ENCODE measurements at regions not wholly inside any gene's neighbourhood (a gene's known extent, or its start where the extent isn't known, plus 50 kb on each side); places are given as distances from the start of the nearest gene placed in this dataset.

DNA sequence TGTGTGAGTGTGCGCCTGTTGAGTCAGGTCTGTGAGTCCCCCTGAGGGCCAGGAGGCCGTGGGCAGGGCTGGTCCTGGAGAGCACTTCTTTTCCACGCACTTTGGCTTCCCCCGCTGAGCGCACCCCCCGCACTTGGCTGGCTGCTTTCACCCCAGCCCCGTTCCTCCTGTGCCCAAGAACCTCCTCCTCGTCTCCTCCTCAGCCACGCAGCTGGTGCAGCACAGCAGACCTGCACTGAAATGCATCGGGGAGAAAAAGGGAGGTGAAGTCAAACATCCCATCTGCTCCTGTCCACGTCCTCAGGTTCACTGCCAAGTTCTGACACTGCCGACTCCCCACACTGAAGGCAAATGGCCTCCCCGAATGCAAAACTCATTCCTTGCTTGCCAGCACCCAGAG, 362.7 kb upstream of the SFSWAP start:
- Histone ChIP-seq H3K4me1 (peaks cover 3% of the 10 kb centered on the region), H3K36me3 (replicated peaks in 1 of 2; ENCODE audit: insufficient read depth in 1 of 2, low read depth in 2 of 2) (no peaks in the 10 kb centered on the region), H3K27ac (no peak overlapping the region), H3K27me3 (no peaks in the 10 kb centered on the region), H3K4me3 (no peak overlapping the region), H3K9me3 (no peaks in the 10 kb centered on the region)
- WGBS, 2 donors: 32 to 39% methylated on average over 11 to 13 of the region's 13 CpGs
- ATAC-seq: no peak
- no peak for DNase-seq
- TF ChIP-seq, protein P1, sequence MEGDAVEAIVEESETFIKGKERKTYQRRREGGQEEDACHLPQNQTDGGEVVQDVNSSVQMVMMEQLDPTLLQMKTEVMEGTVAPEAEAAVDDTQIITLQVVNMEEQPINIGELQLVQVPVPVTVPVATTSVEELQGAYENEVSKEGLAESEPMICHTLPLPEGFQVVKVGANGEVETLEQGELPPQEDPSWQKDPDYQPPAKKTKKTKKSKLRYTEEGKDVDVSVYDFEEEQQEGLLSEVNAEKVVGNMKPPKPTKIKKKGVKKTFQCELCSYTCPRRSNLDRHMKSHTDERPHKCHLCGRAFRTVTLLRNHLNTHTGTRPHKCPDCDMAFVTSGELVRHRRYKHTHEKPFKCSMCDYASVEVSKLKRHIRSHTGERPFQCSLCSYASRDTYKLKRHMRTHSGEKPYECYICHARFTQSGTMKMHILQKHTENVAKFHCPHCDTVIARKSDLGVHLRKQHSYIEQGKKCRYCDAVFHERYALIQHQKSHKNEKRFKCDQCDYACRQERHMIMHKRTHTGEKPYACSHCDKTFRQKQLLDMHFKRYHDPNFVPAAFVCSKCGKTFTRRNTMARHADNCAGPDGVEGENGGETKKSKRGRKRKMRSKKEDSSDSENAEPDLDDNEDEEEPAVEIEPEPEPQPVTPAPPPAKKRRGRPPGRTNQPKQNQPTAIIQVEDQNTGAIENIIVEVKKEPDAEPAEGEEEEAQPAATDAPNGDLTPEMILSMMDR (IDR thresholded peaks at IDR 0.05): no peak
- no peak for TF ChIP-seq POLR2A (IDR thresholded peaks at IDR 0.05)
- intact Hi-C loops (cut with DNase I): no loop called here

DNA sequence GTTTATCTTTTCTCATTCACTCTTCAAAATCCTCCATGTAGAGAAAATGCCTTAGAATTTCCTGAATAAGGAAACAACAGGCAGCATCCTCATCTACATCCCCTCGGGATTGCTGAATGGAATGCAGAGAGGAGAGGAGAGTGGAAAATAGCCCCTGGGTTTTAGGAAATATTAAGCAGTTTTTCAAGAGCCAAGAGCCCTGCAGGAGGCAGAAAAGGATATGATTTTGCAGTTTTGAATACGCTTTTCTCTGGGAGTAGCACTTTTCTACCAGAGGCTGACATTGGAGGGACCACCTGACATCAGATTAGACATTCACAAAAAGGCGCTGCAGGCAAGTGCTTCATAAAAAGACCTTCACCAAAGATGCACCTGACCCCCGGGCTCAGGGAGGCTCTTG, 362.2 kb upstream of the SFSWAP start:
- Histone ChIP-seq H3K4me3 (no peak overlapping the region), H3K36me3 (replicated peaks in 1 of 2; ENCODE audit: insufficient read depth in 1 of 2, low read depth in 2 of 2) (no peaks in the 10 kb centered on the region), H3K4me1 (peaks cover 3% of the 10 kb centered on the region), H3K9me3 (no peaks in the 10 kb centered on the region), H3K27me3 (no peaks in the 10 kb centered on the region), H3K27ac (no peak overlapping the region)
- TF ChIP-seq, protein P1 (IDR thresholded peaks at IDR 0.05): no peak
- TF ChIP-seq POLR2A (IDR thresholded peaks at IDR 0.05): no peak
- DNase-seq: no peak
- 37 to 40% methylated on average over 4 of the region's 4 CpGs for WGBS, 2 donors
- intact Hi-C loops (cut with DNase I): no loop called here
- ATAC-seq: no peak

DNA sequence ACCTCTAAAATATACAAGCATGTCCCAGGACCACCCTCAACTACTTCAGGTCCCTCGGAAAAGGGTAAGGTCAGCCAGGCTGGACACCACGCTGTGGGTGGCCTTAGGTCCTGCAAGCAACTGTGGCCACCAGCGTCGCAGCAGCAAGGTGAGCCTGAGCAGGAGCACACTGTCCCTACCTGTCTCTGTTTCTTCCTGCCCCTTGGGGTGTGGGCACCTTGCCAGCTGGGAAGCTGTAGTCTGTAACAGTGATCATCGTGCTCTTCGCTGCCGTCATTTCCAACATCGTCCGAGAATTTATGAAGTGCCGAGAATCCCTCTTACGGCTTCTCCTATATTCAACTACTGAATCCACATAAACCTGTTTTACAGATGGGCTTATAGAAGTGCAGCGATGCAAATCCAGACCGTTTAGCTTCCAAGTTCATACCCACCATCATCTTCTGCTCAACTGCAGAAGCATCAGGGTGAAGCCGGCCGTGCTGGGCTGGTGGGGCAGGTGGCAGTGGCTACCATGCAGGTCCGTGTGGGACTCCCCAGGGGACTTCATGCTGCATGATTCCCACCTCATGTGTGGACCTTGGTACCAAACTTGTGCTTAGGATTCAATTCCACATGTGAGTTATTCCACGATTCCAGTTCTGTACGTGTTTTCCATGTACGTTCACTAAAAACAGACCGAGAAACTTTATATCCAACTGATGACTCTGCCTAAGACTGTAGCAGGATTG, 361.3 kb upstream of the SFSWAP start:
- 67 to 76% methylated on average over 20 of the region's 20 CpGs for WGBS, 2 donors
- ATAC-seq (no peak), DNase-seq (no peak)
- Histone ChIP-seq H3K4me1 (peaks cover 3% of the 10 kb centered on the region), H3K27me3 (no peaks in the 10 kb centered on the region), H3K36me3 (replicated peaks in 1 of 2; ENCODE audit: insufficient read depth in 1 of 2, low read depth in 2 of 2) (no peaks in the 10 kb centered on the region), H3K27ac (no peak overlapping the region), H3K9me3 (no peaks in the 10 kb centered on the region), H3K4me3 (no peak overlapping the region)
- no peak for TF ChIP-seq POLR2A (IDR thresholded peaks at IDR 0.05)
- TF ChIP-seq, protein P1 (IDR thresholded peaks at IDR 0.05): no peak
- intact Hi-C loops (cut with DNase I): no loop called here

DNA sequence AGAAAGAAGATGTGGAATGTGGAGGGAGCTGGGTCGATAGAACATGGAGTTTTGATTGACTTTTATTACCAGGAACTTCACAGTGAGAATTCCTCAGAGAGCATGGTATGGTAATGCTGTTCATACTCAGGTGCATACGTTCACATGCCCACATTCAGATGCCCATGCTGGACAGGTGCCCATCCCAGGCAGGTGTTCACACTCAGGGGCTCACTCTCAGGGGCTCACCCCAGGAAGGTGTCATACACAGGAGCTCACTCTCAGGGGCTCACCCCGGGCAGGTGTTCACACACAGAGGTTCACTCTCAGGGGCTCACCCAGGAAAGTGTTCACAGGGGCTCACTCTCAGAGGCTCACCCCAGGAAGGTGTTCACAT, 360.0 kb upstream of the SFSWAP start:
- H3K27me3 ChIP-seq: no peaks in the 10 kb centered on the region
- H3K4me1 ChIP-seq: peaks cover 9% of the 10 kb centered on the region
- no peak for DNase-seq
- H3K9me3 ChIP-seq: no peaks in the 10 kb centered on the region
- WGBS, 2 donors: 16 to 30% methylated on average over 2 to 3 of the region's 3 CpGs
- peak; percentile 76 for ATAC-seq
- intact Hi-C loops (cut with DNase I): no loop called here
- no peak for TF ChIP-seq POLR2A (IDR thresholded peaks at IDR 0.05)
- TF ChIP-seq, protein P1 (IDR thresholded peaks at IDR 0.05): no peak
- no peaks in the 10 kb centered on the region for H3K36me3 ChIP-seq (replicated peaks in 1 of 2; ENCODE audit: insufficient read depth in 1 of 2, low read depth in 2 of 2)
- H3K4me3 ChIP-seq: no peak overlapping the region
- H3K27ac ChIP-seq: peak overlapping the region in 2 of 4 donors; percentile 16 to 68
